ENCODE measurements at regions not wholly inside any gene's neighbourhood (a gene's known extent, or its start where the extent isn't known, plus 50 kb on each side); places are given as distances from the start of the nearest gene placed in this dataset.

DNA sequence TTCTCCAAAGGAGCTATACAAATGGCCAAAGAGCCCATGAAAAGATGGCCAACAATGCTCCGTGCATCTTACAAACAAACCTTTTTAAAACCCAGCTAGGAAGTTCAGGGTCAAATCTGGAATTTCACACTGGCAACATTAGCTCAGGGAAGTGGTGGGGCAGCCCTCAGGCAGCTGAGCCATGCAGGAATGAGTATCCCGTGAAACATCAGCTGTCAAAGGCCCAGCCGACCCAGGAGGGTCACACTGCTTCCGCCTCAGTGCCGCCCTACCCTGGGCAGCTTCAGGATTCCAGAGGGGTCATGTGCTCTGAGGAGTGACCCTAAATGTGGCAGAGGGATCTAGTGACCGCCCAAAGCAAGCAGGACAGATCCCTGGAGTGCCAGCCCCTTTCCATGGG, 73.4 kb downstream of the LINC01488 start:
- CTCF ChIA-PET = no interaction called here
- POLR2A ChIA-PET = interaction anchor here (0.6 kb wide), 1 partner anchor 62 kb away, joined by 7 read pairs; no protein-coding TSS in a partner anchor
- DNase-seq (ENCODE audit: extremely low spot score) = no peak
- TF ChIP-seq, protein P1, sequence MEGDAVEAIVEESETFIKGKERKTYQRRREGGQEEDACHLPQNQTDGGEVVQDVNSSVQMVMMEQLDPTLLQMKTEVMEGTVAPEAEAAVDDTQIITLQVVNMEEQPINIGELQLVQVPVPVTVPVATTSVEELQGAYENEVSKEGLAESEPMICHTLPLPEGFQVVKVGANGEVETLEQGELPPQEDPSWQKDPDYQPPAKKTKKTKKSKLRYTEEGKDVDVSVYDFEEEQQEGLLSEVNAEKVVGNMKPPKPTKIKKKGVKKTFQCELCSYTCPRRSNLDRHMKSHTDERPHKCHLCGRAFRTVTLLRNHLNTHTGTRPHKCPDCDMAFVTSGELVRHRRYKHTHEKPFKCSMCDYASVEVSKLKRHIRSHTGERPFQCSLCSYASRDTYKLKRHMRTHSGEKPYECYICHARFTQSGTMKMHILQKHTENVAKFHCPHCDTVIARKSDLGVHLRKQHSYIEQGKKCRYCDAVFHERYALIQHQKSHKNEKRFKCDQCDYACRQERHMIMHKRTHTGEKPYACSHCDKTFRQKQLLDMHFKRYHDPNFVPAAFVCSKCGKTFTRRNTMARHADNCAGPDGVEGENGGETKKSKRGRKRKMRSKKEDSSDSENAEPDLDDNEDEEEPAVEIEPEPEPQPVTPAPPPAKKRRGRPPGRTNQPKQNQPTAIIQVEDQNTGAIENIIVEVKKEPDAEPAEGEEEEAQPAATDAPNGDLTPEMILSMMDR (IDR thresholded peaks at IDR 0.05; ENCODE audit: control extremely low read depth, extremely low read depth, low read depth, missing control alignments) = no peak

DNA sequence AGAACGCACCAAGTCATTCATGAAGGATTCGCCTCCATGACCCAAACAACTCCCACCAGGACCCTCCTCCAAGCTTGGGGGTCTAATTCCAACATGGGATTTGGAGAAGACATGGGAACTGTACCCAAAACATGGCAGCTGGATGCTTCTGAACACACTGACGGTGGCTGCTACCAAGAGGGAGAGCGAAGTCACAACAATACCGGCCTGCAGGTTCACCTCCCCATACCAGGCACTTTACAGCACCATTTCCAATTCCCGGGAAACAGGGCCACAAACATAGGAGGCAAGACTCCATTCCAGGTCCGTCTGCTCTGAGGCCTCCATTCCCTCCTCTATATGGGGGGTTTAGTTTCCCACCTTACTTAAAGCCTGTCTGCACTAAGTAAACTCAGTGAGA, 75.8 kb downstream of the LINC01488 start:
- ChIA-PET CTCF (no interaction called here), POLR2A (no interaction called here)
- TF ChIP-seq, protein P1 (IDR thresholded peaks at IDR 0.05; ENCODE audit: control extremely low read depth, extremely low read depth, low read depth, missing control alignments) = no peak
- no peak for DNase-seq (ENCODE audit: extremely low spot score)

DNA sequence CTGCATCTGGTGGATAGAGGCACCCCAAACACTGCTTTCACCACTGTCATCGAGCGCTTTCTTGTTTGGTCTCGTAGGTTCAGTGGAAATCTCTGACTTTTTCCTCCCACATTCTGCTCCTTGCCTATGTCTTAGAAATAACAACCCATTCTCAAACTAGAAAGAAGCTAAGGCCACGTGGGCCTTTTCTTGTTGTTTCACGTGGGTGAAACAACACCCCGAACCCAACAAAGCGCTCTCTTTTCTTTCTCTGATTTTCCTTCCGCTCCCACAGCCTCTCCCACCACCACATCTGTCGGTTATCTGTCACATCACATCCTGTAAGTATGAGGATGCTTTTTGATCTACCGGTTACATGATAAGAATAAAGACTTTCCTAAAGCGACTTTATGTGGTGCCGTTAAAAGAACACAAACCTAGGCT, 77.1 kb downstream of the LINC01488 start:
- ChIA-PET CTCF (no interaction called here), POLR2A (no interaction called here)
- DNase-seq (ENCODE audit: extremely low spot score) = no peak
- TF ChIP-seq, protein P1 (IDR thresholded peaks at IDR 0.05; ENCODE audit: control extremely low read depth, extremely low read depth, low read depth, missing control alignments) = no peak

DNA sequence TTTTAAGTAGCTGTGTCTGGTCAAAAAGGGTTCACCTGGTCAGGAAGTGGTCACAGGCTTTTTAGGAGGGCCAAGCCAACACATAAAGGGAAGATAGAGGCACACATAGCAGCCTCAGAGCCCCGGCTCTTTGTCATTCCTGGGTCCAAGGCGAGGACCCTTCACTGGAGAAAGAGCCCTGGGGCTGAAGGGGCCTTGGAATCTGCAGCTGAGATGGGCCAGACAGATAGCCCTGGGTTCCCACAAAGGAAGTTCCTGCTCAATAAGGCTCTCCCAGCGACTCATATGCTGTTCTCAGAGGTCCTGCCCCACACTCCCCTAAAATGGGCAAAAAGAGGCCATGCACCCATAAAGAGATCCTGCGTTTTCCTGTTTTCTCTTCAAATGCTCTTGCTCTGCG, 77.7 kb downstream of the LINC01488 start:
- ChIA-PET CTCF (no interaction called here), POLR2A (no interaction called here)
- TF ChIP-seq, protein P1 (IDR thresholded peaks at IDR 0.05; ENCODE audit: control extremely low read depth, extremely low read depth, low read depth, missing control alignments) = no peak
- no peak for DNase-seq (ENCODE audit: extremely low spot score)

DNA sequence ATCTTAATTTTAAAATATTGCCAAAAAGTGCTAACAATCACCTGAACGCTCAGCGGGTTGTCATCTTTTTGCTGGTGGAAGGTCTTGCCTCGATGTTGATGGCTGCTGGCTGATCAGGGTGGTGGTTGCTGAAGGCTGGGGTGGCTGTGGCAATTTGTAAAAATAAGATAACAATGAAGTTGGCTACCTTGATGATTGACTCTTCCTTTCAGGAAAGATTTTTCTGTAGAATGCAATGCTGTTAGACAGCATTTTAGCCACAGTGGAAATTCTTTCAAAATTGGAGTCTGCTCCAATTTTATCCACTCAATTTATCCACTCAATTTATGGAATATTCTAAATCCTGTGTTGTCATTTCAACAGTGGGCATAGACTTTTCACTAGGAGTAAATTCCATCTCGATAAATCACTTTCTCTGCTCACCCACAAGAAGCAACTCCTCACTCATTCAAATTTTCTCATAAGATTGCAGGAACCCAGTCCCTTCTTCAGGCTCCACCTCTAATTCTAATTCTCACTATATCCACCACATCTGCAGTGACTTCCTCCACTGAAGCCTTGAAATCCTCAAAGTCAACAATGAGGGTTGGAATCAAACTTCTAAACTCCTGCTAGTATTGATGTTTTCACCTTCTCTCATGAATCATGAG, 78.8 kb downstream of the LINC01488 start:
- POLR2A ChIA-PET = no interaction called here
- CTCF ChIA-PET = no interaction called here
- DNase-seq (ENCODE audit: extremely low spot score) = no peak
- TF ChIP-seq, protein P1 (IDR thresholded peaks at IDR 0.05; ENCODE audit: control extremely low read depth, extremely low read depth, low read depth, missing control alignments) = no peak

DNA sequence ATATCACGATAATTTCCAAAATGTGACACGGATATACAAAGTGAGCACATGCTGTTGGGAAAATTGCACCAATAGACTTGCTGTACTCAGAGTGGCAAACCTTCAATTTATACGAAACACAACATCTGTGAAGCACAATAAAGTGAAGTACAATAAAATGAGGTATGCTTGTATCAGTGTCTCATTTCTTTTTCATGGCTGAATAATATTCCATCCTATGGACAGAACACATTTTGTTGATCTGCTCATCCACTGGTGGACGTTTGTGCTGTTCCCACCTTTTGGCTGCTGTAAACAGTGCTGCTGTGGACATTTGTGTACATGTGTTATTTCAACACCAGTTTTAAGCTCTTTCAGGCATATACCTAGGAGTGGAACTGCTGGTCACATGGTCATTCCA, 78.7 kb upstream of the CCND1 start:
- POLR2A ChIA-PET = no interaction called here
- CTCF ChIA-PET = no interaction called here
- TF ChIP-seq, protein P1 (IDR thresholded peaks at IDR 0.05; ENCODE audit: control extremely low read depth, extremely low read depth, low read depth, missing control alignments) = no peak
- DNase-seq (ENCODE audit: extremely low spot score) = no peak
